HepG2 (cell line): ENCODE measurements at regions not wholly inside any gene's neighbourhood (a gene's known extent, or its start where the extent isn't known, plus 50 kb on each side); places are given as distances from the start of the nearest gene placed in this dataset.

Experiments
- ATAC-seq: fragments of 200-7000 bp; cut with Tn5 transposase; 3 replicates; pipeline ENCODE4 v1.9.1; 2020; ENCODE audit warnings: mild to moderate bottlenecking, moderate library complexity
- BruUV-seq: library from RNA; stranded (reverse); fragments of 400-500 nt; replicated peaks from 2 replicates; lab custom pipeline; 2021; lab: Mats Ljungman, UMichigan
- CTCF ChIA-PET: fragments of 300-600 bp; formaldehyde crosslinking; extraction: SDS; loops from one replicate; lab custom pipeline; 2021; ENCODE audit warnings: low total read pairs, inconsistent platforms, low intra/inter-chr PET ratio; lab: Yijun Ruan, JAX
- POLR2A ChIA-PET: fragments of 350-600 bp; sonication (Branson Sonifier 250); formaldehyde crosslinking; loops from one replicate; lab custom pipeline; 2020; ENCODE audit warnings: antibody characterized with exemption, inconsistent platforms; lab: Yijun Ruan, JAX
- DNase-seq: peaks from one replicate; pipeline ENCODE4 v3.0.0-alpha.2; 2015; ENCODE audit warnings: low spot score
- FAIRE-seq: peaks from 3 replicates; lab custom pipeline; 2011; peaks lifted over from hg19 to GRCh38; lab: Jason Lieb, UNC
- H2AFZ ChIP-seq: one replicate; pipeline ENCODE4 v1.6.1; 2011; ENCODE audit warnings: low read length, inconsistent platforms
- H3K27ac ChIP-seq: fragments of 300-600 bp; 3 replicates; pipeline ENCODE4 v1.8.0; 2011; ENCODE audit warnings: mixed run types, mild to moderate bottlenecking, mixed read lengths, low read length, inconsistent platforms; ENCODE audit not compliant: insufficient read depth; ENCODE audit errors: extremely low read length
- H3K27me3 ChIP-seq, 2 experiments: fragments of 200-600 bp in 1 of 2; 2 replicates in 1 of 2; 3 replicates in 1 of 2; pipeline versions ENCODE4 v1.6.0 to v1.8.0; 2011; ENCODE audit warnings: low read length in 2 of 2, mild to moderate bottlenecking in 2 of 2, moderate library complexity in 2 of 2, inconsistent platforms in 1 of 2; ENCODE audit not compliant: insufficient read depth in 2 of 2, control insufficient read depth in 1 of 2
- H3K36me3 ChIP-seq, 2 experiments: fragments of 200-600 bp in 1 of 2; replicated peaks in 1 of 2; 2 replicates in 1 of 2; 3 replicates in 1 of 2; pipeline versions ENCODE4 v1.5.1 to v1.8.0; 2011; ENCODE audit warnings: low read length in 2 of 2, inconsistent platforms in 1 of 2; ENCODE audit not compliant: insufficient read depth in 2 of 2, control insufficient read depth in 1 of 2
- H3K4me1 ChIP-seq: 2 replicates; pipeline ENCODE4 v1.5.1; 2012; ENCODE audit warnings: low read length, inconsistent platforms; ENCODE audit not compliant: insufficient read depth
- H3K4me2 ChIP-seq: 2 replicates; pipeline ENCODE4 v1.6.0; 2011; ENCODE audit warnings: low read depth, low read length, inconsistent platforms
- H3K4me3 ChIP-seq, 3 experiments: fragments of 200-600 bp in 1 of 3; sonication (generic), shearing (Covaris generic) in 1 of 3; replicated peaks in 1 of 3; 2 replicates each; pipeline ENCODE4 v1.5.1; 2011 to 2016; ENCODE audit warnings: low read length in 3 of 3, inconsistent platforms in 2 of 3, low read depth in 2 of 3, mild to moderate bottlenecking in 2 of 3, control low read depth in 1 of 3, mixed read lengths in 1 of 3; ENCODE audit not compliant: insufficient read depth in 1 of 3
- H3K79me2 ChIP-seq: one replicate; pipeline ENCODE4 v1.6.1; 2011; ENCODE audit warnings: low read length, inconsistent platforms; ENCODE audit not compliant: insufficient read depth
- H3K9ac ChIP-seq: 2 replicates; pipeline ENCODE4 v1.6.0; 2011; ENCODE audit warnings: mild to moderate bottlenecking, low read depth, low read length, inconsistent platforms; ENCODE audit not compliant: insufficient read depth
- H3K9me3 ChIP-seq: 2 replicates; pipeline ENCODE4 v1.5.1; 2012; ENCODE audit warnings: mild to moderate bottlenecking, low read length
- H4K20me1 ChIP-seq: 2 replicates; pipeline ENCODE4 v1.6.0; 2011; ENCODE audit warnings: inconsistent platforms, mild to moderate bottlenecking, low read length, moderate library complexity; ENCODE audit not compliant: insufficient read depth
- ATAD3A ChIP-seq: sonication (generic); formaldehyde crosslinking; IDR thresholded peaks from 2 replicates; pipeline ENCODE4 v1.4.0; 2020; ENCODE audit warnings: missing genetic modification reagents
- KDM6A ChIP-seq: IDR thresholded peaks from 2 replicates; pipeline ENCODE4 v1.6.1; 2016; ENCODE audit warnings: low read depth
- RFXAP ChIP-seq: sonication (generic); formaldehyde crosslinking; IDR thresholded peaks from 2 replicates; pipeline ENCODE4 v1.4.0; 2020; ENCODE audit warnings: missing genetic modification reagents, borderline replicate concordance
- SMC3 ChIP-seq: IDR thresholded peaks from 2 replicates; pipeline ENCODE4 v1.6.1; 2011; ENCODE audit warnings: low read length, improper control_type of control experiment
- STAG1 ChIP-seq: sonication (generic); formaldehyde crosslinking; IDR thresholded peaks from 2 replicates; pipeline ENCODE4 v1.4.0; 2020; ENCODE audit warnings: missing genetic modification reagents
- ZNF672 ChIP-seq: sonication (generic); formaldehyde crosslinking; IDR thresholded peaks from 2 replicates; pipeline ENCODE4 v1.8.1; 2022; ENCODE audit warnings: missing genetic modification reagents
- WGBS: methylation state at CpG from one replicate; pipeline ENCODE4 v1.1.6; 2017; ENCODE audit warnings: low lambda C conversion rate; 5-methylcytosine and 5-hydroxymethylcytosine counted together
- in situ Hi-C: cut with HindIII; loops from 2 replicates; pipeline ENCODE4 v1.10.0; 2017; ENCODE audit warnings: low pct_unique_long_range_greater_than_20kb; ENCODE audit not compliant: extremely low pct_ligation_motif_present
- intact Hi-C: fragments of 100-400 bp; cut with micrococcal nuclease; formaldehyde crosslinking; loops from one replicate; pipeline ENCODE4 v1.10.0; 2022; ENCODE audit not compliant: unreplicated experiment
- TF ChIP-seq, protein P1 (sequence below): sonication (generic); formaldehyde crosslinking; IDR thresholded peaks from 2 replicates; pipeline ENCODE4 v1.5.0; 2020; ENCODE audit warnings: mild to moderate bottlenecking, missing genetic modification reagents, moderate library complexity

- no peak for FAIRE-seq
- Histone ChIP-seq H4K20me1 (no peaks in the 10 kb centered on the region), H3K27me3 (no peaks in the 10 kb centered on the region), H3K9me3 (peaks cover 14% of the 10 kb centered on the region), H3K79me2 (no peaks in the 10 kb centered on the region), H3K36me3 (no peaks in the 10 kb centered on the region), H3K9ac (no peak overlapping the region), H3K27ac (no peak overlapping the region), H3K4me3 (no peak overlapping the region), H2AFZ (no peak overlapping the region), H3K4me1 (no peaks in the 10 kb centered on the region), H3K4me2 (no peak overlapping the region)
- peak; percentile 67 for ATAC-seq
- intact Hi-C loops (loop anchor here (2.0 kb wide), 1 partner anchor 1268 kb away; the partner anchor contains the start of gene MC3R), in situ Hi-C loops (no loop called here)
- ChIA-PET CTCF (interaction anchor here (0.6 kb wide), 1 partner anchor 1362 kb away, joined by 3 read pairs; no protein-coding TSS in a partner anchor), POLR2A (no interaction called here)
- TF ChIP-seq SMC3 (peak; percentile 23; the same call in 1 of the 2 replicates), ATAD3A (CRISPR knock-in tag) (no peak), STAG1 (CRISPR knock-in tag) (peak; percentile 59), ZNF672 (CRISPR knock-in tag) (no peak), KDM6A (CRISPR knock-in tag) (no peak), RFXAP (CRISPR knock-in tag) (no peak)
- TF ChIP-seq, protein P1, sequence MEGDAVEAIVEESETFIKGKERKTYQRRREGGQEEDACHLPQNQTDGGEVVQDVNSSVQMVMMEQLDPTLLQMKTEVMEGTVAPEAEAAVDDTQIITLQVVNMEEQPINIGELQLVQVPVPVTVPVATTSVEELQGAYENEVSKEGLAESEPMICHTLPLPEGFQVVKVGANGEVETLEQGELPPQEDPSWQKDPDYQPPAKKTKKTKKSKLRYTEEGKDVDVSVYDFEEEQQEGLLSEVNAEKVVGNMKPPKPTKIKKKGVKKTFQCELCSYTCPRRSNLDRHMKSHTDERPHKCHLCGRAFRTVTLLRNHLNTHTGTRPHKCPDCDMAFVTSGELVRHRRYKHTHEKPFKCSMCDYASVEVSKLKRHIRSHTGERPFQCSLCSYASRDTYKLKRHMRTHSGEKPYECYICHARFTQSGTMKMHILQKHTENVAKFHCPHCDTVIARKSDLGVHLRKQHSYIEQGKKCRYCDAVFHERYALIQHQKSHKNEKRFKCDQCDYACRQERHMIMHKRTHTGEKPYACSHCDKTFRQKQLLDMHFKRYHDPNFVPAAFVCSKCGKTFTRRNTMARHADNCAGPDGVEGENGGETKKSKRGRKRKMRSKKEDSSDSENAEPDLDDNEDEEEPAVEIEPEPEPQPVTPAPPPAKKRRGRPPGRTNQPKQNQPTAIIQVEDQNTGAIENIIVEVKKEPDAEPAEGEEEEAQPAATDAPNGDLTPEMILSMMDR (CRISPR knock-in tag): peak; percentile 44; the same call in 1 of the 2 replicates
- no TSS peak for BruUV-seq
- no peak for DNase-seq
- WGBS: 3% methylated on average over 2 of the region's 2 CpGs
These were observed 504.9 kb downstream of the DOK5 start for GRCh38 chr20:54980103-54980960.
